WTC11 (cell line): ENCODE measurements at regions not wholly inside any gene's neighbourhood (a gene's known extent, or its start where the extent isn't known, plus 50 kb on each side); places are given as distances from the start of the nearest gene placed in this dataset.

Experiments
- ATAC-seq: fragments of 200-7000 bp; cut with Tn5 transposase; 2 replicates; pipeline ENCODE4 v1.10.0; 2021; ENCODE audit warnings: mild to moderate bottlenecking, moderate library complexity
- CTCF ChIA-PET: fragments of 300-600 bp; sonication (Branson Sonifier 250); formaldehyde crosslinking; loops from one replicate; lab custom pipeline; 2021; ENCODE audit warnings: antibody characterized with exemption; lab: Charles Lee
- POLR2A ChIA-PET: fragments of 350-600 bp; sonication (Branson Sonifier 250); formaldehyde crosslinking; loops from one replicate; lab custom pipeline; 2021; ENCODE audit warnings: antibody characterized with exemption; lab: Charles Lee
- DNase-seq: peaks from one replicate; pipeline ENCODE4 v3.0.0; 2021; ENCODE audit warnings: low spot score
- H3K27ac Mint-ChIP-seq: 2 replicates; pipeline ENCODE4 v1.8.0; 2021; ENCODE audit warnings: mixed read lengths
- H3K27me3 Mint-ChIP-seq: 2 replicates; pipeline ENCODE4 v1.8.0; 2021; ENCODE audit warnings: low read depth, mild to moderate bottlenecking, moderate library complexity, mixed read lengths
- H3K36me3 Mint-ChIP-seq: 2 replicates; pipeline ENCODE4 v1.8.0; 2021; ENCODE audit warnings: mixed read lengths
- H3K4me1 Mint-ChIP-seq: 2 replicates; pipeline ENCODE4 v1.8.0; 2022; ENCODE audit warnings: mixed read lengths
- H3K4me3 Mint-ChIP-seq: 2 replicates; pipeline ENCODE4 v1.8.0; 2021; ENCODE audit warnings: mild to moderate bottlenecking, moderate library complexity, mixed read lengths
- H3K9me3 Mint-ChIP-seq: 2 replicates; pipeline ENCODE4 v1.8.0; 2021; ENCODE audit warnings: mixed read lengths
- ARID4B ChIP-seq: sonication (generic); formaldehyde crosslinking; IDR thresholded peaks from 2 replicates; pipeline ENCODE4 v1.8.0; 2023; ENCODE audit warnings: missing genetic modification reagents, mild to moderate bottlenecking, borderline replicate concordance
- ATF2 ChIP-seq: sonication (generic); formaldehyde crosslinking; IDR thresholded peaks from 2 replicates; pipeline ENCODE4 v1.8.1; 2022; ENCODE audit warnings: low read depth, missing genetic modification reagents, borderline replicate concordance
- CBFB ChIP-seq: sonication (generic); formaldehyde crosslinking; IDR thresholded peaks from 2 replicates; pipeline ENCODE4 v1.8.1; 2022; ENCODE audit warnings: mild to moderate bottlenecking, low read depth, missing genetic modification reagents
- EMX1 ChIP-seq: fragments of 250-450 bp; sonication (Bioruptor Pico); IDR thresholded peaks from 2 replicates; pipeline ENCODE4 v1.8.0; 2021; ENCODE audit warnings: mild to moderate bottlenecking
- ETV6 ChIP-seq: sonication (generic); formaldehyde crosslinking; IDR thresholded peaks from 2 replicates; pipeline ENCODE4 v1.8.1; 2022; ENCODE audit warnings: mild to moderate bottlenecking, missing genetic modification reagents
- GABPB1 ChIP-seq: sonication (generic); formaldehyde crosslinking; IDR thresholded peaks from 2 replicates; pipeline ENCODE4 v1.8.1; 2023; ENCODE audit warnings: mild to moderate bottlenecking, missing genetic modification reagents
- HMGA2 ChIP-seq: fragments of 250-450 bp; sonication (Bioruptor Pico); IDR thresholded peaks from 2 replicates; pipeline ENCODE4 v1.4.0; 2021; ENCODE audit warnings: mild to moderate bottlenecking, moderate library complexity
- IRF2 ChIP-seq: sonication (generic); formaldehyde crosslinking; IDR thresholded peaks from 2 replicates; pipeline ENCODE4 v1.8.0; 2022; ENCODE audit warnings: low read depth, missing genetic modification reagents, borderline replicate concordance
- NR1H2 ChIP-seq: sonication (generic); formaldehyde crosslinking; IDR thresholded peaks from 2 replicates; pipeline ENCODE4 v1.9.0; 2021; ENCODE audit warnings: mild to moderate bottlenecking, moderate library complexity, missing genetic modification reagents
- TCF7 ChIP-seq: sonication (generic); formaldehyde crosslinking; IDR thresholded peaks from 2 replicates; pipeline ENCODE4 v1.8.0; 2022; ENCODE audit warnings: mild to moderate bottlenecking, low read depth, missing genetic modification reagents, moderate library complexity
- ZBTB43 ChIP-seq: sonication (generic); formaldehyde crosslinking; IDR thresholded peaks from 2 replicates; pipeline ENCODE4 v1.8.1; 2023; ENCODE audit warnings: mild to moderate bottlenecking, missing genetic modification reagents
- ZNF219 ChIP-seq: sonication (generic); formaldehyde crosslinking; IDR thresholded peaks from 2 replicates; pipeline ENCODE4 v1.8.0; 2023; ENCODE audit warnings: missing genetic modification reagents, mild to moderate bottlenecking, borderline replicate concordance
- ZNF317 ChIP-seq: sonication (generic); formaldehyde crosslinking; IDR thresholded peaks from 2 replicates; pipeline ENCODE4 v1.8.1; 2023; ENCODE audit warnings: low read depth, mild to moderate bottlenecking, moderate library complexity, missing genetic modification reagents, borderline replicate concordance
- TF ChIP-seq, protein P1 (sequence below): fragments of 250-450 bp; sonication (Bioruptor Pico); IDR thresholded peaks from 2 replicates; pipeline ENCODE4 v1.9.0; 2021; ENCODE audit warnings: mild to moderate bottlenecking, borderline replicate concordance
- TF ChIP-seq, protein P2 (sequence below): sonication (generic); formaldehyde crosslinking; IDR thresholded peaks from 2 replicates; pipeline ENCODE4 v1.8.1; 2022; ENCODE audit warnings: mild to moderate bottlenecking, moderate library complexity, missing genetic modification reagents
- TF ChIP-seq, protein P3 (sequence below): sonication (generic); formaldehyde crosslinking; IDR thresholded peaks from 2 replicates; pipeline ENCODE4 v1.8.0; 2022; ENCODE audit warnings: mild to moderate bottlenecking, missing genetic modification reagents
- TF ChIP-seq, protein P4 (sequence below): sonication (generic); formaldehyde crosslinking; IDR thresholded peaks from 2 replicates; pipeline ENCODE4 v1.8.1; 2023; ENCODE audit warnings: mild to moderate bottlenecking, missing genetic modification reagents

DNA sequence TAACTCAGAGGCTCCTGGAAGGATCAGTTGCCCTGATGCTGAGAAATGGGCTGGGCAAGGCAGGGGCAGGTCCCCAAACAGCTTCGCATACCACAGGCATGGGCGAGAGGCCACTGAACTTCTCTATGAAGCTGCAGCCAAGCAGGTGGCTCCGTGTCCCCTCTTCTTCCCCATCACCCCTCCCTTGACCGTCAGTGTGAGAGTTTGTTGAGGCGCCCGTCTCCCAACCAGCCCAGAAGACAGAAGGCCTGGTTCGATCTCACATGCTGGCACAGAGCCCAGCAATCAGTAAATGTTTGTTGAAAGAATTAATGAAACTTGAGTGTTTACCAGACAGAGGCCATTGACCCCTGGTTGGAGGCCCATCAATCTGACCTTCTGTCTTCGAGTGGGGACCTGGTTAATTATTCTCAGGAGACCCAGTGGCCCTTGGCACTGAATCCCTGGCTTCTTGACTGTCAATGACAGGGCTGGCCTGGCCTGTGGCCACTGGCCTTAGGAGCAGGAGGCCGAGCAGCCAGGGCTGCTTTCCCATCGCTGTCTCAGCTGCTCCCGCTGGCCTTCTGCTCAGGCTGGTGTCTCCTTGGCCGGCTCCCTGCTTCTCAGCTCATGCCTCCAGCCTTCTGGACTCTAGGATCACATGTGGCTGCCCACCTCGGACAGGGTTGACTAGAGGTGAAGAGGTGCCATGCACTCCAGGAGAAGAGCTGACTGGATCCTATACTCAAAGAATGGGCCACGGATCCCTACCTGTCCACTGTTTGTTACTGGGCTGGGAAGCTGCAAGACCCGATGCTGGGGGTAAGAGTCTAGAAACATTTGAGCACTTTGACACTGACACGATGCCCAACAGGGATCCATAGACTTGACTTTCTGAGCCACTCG is 113.4 kb downstream of the ASB7 start:
- ATAC-seq (no peak), DNase-seq (no peak)
- Mint-ChIP-seq H3K9me3 (peaks cover 4% of the 10 kb centered on the region), H3K36me3 (no peaks in the 10 kb centered on the region; the same call in 1 of the 2 replicates), H3K4me3 (no peak overlapping the region), H3K27ac (no peak overlapping the region), H3K4me1 (no peaks in the 10 kb centered on the region), H3K27me3 (no peaks in the 10 kb centered on the region; the same call in 1 of the 2 replicates)
- POLR2A ChIA-PET = no interaction called here
- CTCF ChIA-PET = no interaction called here
- TF ChIP-seq, protein P1, sequence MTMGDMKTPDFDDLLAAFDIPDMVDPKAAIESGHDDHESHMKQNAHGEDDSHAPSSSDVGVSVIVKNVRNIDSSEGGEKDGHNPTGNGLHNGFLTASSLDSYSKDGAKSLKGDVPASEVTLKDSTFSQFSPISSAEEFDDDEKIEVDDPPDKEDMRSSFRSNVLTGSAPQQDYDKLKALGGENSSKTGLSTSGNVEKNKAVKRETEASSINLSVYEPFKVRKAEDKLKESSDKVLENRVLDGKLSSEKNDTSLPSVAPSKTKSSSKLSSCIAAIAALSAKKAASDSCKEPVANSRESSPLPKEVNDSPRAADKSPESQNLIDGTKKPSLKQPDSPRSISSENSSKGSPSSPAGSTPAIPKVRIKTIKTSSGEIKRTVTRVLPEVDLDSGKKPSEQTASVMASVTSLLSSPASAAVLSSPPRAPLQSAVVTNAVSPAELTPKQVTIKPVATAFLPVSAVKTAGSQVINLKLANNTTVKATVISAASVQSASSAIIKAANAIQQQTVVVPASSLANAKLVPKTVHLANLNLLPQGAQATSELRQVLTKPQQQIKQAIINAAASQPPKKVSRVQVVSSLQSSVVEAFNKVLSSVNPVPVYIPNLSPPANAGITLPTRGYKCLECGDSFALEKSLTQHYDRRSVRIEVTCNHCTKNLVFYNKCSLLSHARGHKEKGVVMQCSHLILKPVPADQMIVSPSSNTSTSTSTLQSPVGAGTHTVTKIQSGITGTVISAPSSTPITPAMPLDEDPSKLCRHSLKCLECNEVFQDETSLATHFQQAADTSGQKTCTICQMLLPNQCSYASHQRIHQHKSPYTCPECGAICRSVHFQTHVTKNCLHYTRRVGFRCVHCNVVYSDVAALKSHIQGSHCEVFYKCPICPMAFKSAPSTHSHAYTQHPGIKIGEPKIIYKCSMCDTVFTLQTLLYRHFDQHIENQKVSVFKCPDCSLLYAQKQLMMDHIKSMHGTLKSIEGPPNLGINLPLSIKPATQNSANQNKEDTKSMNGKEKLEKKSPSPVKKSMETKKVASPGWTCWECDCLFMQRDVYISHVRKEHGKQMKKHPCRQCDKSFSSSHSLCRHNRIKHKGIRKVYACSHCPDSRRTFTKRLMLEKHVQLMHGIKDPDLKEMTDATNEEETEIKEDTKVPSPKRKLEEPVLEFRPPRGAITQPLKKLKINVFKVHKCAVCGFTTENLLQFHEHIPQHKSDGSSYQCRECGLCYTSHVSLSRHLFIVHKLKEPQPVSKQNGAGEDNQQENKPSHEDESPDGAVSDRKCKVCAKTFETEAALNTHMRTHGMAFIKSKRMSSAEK (CRISPR knock-in tag) = no peak
- TF ChIP-seq, protein P2, sequence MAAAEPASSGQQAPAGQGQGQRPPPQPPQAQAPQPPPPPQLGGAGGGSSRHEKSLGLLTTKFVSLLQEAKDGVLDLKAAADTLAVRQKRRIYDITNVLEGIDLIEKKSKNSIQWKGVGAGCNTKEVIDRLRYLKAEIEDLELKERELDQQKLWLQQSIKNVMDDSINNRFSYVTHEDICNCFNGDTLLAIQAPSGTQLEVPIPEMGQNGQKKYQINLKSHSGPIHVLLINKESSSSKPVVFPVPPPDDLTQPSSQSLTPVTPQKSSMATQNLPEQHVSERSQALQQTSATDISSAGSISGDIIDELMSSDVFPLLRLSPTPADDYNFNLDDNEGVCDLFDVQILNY (CRISPR knock-in tag) = no peak
- TF ChIP-seq GABPB1 (CRISPR knock-in tag) = peak; percentile 37; the same call in 1 of the 2 replicates

GRCh38 chr15:100716456-100717085 is 114.2 kb downstream of the ASB7 start:
- no peaks in the 10 kb centered on the region; the same call in 1 of the 2 replicates for H3K27me3 Mint-ChIP-seq
- ATAC-seq = no peak
- POLR2A ChIA-PET = no interaction called here
- no peak for DNase-seq
- H3K4me3 Mint-ChIP-seq = no peak overlapping the region
- H3K36me3 Mint-ChIP-seq = no peaks in the 10 kb centered on the region
- no peaks in the 10 kb centered on the region for H3K4me1 Mint-ChIP-seq
- TF ChIP-seq ZBTB43 (CRISPR knock-in tag) = no peak
- TF ChIP-seq NR1H2 (CRISPR knock-in tag) = no peak
- TF ChIP-seq CBFB (CRISPR knock-in tag) = no peak
- TF ChIP-seq, protein P3, sequence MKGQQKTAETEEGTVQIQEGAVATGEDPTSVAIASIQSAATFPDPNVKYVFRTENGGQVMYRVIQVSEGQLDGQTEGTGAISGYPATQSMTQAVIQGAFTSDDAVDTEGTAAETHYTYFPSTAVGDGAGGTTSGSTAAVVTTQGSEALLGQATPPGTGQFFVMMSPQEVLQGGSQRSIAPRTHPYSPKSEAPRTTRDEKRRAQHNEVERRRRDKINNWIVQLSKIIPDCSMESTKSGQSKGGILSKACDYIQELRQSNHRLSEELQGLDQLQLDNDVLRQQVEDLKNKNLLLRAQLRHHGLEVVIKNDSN (CRISPR knock-in tag) = no peak
- no peak for TF ChIP-seq EMX1 (CRISPR knock-in tag)
- no peak for TF ChIP-seq HMGA2
- TF ChIP-seq TCF7 (CRISPR knock-in tag) = no peak
- TF ChIP-seq ZNF317 (CRISPR knock-in tag) = no peak
- TF ChIP-seq ATF2 (CRISPR knock-in tag) = no peak
- no peak for TF ChIP-seq ARID4B
- TF ChIP-seq, protein P4, sequence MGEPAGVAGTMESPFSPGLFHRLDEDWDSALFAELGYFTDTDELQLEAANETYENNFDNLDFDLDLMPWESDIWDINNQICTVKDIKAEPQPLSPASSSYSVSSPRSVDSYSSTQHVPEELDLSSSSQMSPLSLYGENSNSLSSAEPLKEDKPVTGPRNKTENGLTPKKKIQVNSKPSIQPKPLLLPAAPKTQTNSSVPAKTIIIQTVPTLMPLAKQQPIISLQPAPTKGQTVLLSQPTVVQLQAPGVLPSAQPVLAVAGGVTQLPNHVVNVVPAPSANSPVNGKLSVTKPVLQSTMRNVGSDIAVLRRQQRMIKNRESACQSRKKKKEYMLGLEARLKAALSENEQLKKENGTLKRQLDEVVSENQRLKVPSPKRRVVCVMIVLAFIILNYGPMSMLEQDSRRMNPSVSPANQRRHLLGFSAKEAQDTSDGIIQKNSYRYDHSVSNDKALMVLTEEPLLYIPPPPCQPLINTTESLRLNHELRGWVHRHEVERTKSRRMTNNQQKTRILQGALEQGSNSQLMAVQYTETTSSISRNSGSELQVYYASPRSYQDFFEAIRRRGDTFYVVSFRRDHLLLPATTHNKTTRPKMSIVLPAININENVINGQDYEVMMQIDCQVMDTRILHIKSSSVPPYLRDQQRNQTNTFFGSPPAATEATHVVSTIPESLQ = no peak
- TF ChIP-seq IRF2 (CRISPR knock-in tag) = no peak
- TF ChIP-seq ZNF219 = no peak
- no peak for TF ChIP-seq ETV6
- H3K27ac Mint-ChIP-seq = no peak overlapping the region
- CTCF ChIA-PET = no interaction called here
- H3K9me3 Mint-ChIP-seq = no peaks in the 10 kb centered on the region
